CD4-positive, alpha-beta T cell treated with Interleukin-12 subunit alpha and Interleukin-12 subunit beta, for 1 hour (primary cell): ENCODE measurements at regions not wholly inside any gene's neighbourhood (a gene's known extent, or its start where the extent isn't known, plus 50 kb on each side); places are given as distances from the start of the nearest gene placed in this dataset.
"Not testable (repeated sequence)": the region's sequence is repeated elsewhere in the genome, so short reads cannot be mapped to it uniquely, and the experiment has no call there.

ENCODE experiments used
- DNase-seq: peaks from one replicate; pipeline ENCODE4 v3.0.0-alpha.2; 2020

DNA sequence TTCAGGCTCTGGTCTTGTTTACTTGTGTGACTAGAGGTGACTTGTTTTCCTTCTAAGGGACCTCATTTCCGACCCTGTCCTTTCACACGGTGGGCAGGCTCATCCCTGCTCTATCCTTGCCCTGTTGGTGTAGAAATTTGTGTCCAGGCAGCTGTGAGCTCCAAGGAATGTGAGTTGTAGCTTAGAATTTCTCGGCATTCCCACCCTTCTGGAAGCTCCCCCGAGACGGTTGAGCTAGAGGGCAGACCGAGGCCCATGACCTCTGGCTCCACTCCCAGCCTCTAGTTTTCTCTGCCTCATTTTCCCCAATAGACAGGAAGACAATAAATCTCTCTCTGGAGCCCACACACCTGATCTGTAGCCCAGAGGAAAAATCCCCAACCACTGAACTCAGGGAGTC, 100.9 kb downstream of the NAV1 start:
- DNase-seq, result no peak

DNA sequence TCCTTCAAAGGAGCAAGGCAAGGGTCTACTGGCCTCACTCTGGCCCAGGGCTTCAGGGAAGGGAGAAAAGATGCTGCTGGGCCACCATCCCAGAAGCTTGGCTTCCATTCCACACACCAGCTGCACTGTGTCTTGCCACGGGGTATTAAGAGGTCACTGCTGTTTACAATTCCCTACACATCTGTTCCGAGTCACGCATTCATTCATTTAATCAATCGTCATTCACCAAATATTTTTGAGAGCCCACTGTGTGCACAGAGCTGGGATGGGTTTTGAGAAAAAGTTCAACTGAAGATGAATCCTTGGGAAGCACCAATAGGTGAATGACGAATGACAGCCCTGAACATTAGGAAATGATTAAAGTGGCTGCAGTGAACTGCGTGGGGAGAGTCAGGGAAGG, 101.7 kb downstream of the NAV1 start:
- DNase-seq, result no peak

DNA sequence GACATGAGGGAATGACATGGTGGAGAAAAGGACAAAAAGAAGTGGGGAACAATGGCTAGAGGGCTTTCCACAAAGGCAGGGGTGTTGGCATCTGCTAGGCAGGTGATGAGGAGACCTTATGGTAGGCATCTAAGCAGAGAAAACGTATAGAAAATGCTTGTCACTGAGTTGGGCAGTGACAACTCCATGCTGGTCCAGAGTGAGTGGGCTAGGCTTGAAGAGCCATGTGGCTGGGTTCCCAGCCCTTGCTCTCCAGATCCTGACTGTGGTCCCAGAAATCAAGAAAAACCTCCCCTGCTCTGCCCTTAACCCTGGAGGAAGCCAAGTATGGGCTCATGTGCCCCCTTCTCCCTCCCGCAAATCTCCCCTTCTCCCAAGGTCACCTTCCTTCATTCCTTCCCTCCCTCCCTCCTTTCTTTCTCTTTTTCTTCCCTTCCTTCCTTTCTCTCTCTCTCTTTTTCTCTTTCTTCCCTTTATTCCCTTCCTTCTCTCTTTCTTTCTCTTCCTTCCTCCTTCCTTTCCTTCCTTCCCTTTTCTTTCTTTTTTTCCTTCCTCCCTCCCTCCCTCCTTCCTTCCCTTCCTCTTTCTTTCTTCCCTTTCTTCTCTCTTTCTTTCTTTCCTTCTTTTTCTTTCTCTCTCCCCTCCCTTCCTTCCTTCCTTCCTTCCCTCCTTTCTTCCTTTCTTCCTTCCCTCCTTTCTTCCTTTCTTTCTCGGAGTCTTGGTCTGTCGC, 102.8 kb downstream of the NAV1 start:
- DNase-seq, result no peak

DNA sequence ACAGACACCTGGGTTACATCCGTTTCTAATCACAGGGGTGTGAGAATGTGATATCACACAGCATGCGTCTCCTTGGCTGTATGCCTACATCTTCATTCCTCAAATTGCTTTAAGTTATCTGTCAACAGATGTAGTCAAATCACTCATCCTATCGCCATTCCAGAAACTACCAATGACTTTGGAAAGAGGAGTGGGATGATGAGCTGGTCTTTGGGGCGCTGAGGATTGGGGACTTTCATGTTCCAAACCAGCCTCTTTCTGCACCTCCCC, 104.8 kb downstream of the NAV1 start:
- no peak for DNase-seq

DNA sequence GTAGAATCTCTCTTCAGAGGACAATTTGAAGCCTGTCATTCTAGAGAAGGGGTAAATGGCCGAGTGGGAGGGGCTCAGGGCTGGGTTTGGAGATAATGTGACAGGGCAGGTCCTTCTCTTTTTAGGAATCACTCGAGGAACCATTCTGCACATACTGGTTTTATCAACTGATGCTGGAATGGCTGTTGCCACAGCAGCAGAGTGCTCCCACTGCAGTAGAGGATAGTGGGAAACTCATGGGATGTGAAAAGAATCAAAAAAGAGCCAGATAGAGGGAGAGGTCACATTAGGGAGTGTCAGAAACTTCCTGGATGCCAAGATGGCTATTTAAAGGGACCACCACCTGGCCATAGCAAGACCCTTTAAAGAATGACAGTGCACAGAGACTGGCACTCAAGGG, 105.3 kb downstream of the NAV1 start:
- no peak for DNase-seq

DNA sequence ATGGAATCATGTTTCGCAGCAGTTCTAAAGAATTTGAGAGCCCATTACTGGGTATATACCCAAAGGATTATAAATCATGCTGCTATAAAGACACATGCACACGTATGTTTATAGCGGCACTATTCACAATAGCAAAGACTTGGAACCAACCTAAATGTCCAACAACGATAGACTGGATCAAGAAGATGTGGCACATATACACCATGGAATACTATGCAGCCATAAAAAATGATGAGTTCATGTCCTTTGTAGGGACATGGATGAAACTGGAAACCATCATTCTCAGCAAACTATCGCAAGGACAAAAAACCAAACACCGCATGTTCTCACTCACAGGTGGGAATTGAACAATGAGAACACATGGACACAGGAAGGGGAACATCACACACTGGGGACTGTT, 106.1 kb downstream of the NAV1 start:
- not testable (repeated sequence) for DNase-seq

DNA sequence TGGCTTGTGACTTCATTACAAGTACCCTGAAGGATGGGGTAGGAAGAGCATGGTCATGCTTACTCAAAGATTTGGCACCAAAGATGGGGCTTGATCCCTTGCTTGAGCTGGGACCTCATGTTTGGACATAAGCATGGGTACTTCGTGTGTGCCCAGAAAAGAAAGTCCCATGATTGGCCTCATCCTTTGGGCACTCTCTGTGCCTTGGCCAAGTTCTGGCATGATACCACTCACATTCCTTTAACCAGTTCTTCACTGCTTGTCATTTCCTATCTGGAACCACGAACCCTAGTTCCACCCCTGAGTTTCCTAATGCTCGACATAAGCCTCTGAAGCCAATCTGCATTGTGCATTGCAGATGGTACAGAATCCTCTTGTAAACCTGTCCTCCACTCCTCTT, 107.0 kb downstream of the NAV1 start:
- no peak for DNase-seq

DNA sequence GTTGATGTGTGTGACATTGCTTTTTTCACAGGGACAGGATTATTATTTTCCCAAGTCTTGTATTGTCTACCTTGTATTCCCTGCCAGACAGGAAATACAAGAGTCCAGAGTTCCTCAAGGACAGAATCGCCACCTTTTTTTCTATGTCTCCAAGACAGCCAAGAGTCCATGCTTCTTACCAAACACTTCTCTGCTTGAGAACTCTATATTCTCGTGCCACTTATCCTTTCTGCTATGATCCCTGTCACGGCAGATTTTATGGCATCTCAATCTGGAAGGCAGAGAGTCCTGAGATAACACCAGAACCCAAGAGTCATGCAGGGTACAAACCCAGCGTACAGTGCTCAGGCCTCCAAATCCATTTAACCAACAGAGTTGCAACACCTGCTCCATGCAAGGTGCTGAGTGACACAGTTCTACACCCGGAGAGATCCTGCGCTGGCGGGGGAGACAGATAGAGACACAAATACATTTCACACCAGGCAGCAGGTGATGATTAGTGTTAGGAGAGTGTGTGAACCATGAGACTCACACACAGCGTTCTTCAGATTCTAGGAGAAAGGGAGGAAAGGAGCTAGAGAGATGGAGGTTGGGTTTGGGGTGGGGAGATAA, 107.6 kb downstream of the NAV1 start:
- no peak for DNase-seq

DNA sequence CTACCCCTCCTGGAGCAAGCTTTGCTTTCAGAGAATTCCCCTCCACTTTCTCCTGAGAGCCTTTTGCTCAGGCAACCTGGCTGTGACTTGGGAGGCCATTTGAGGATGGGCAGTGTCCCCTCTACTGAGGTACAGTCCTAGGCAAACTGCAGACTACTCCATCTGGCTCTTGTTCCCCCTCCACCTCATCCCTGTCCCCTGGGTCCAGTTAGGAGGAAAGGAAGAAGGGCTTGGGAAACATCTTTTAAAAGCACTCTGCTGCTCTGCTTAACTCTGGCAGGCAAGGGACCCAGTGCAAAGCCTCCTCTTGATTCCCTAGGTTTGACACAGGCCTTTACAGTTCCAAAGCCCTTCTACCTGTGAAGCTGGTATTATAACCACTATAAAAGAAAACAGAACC, 108.2 kb downstream of the NAV1 start:
- DNase-seq, result no peak

DNA sequence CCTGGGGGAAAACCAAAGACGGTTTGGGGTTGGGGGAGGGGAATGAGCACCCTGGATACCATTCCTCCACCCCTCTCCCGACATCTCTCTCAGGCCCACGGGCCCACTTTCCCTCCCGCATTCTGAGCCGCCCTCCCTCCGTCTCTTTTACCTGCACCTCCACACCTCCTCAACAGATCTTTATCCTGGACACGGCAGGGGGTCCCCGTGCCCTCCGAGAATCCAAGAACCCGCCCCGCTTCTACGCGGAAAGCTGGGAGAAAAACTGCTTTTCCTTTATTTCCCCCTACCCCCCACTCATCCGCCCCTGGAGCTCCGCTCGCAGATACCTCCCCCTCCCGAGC, 108.8 kb downstream of the NAV1 start:
- DNase-seq, result no peak

DNA sequence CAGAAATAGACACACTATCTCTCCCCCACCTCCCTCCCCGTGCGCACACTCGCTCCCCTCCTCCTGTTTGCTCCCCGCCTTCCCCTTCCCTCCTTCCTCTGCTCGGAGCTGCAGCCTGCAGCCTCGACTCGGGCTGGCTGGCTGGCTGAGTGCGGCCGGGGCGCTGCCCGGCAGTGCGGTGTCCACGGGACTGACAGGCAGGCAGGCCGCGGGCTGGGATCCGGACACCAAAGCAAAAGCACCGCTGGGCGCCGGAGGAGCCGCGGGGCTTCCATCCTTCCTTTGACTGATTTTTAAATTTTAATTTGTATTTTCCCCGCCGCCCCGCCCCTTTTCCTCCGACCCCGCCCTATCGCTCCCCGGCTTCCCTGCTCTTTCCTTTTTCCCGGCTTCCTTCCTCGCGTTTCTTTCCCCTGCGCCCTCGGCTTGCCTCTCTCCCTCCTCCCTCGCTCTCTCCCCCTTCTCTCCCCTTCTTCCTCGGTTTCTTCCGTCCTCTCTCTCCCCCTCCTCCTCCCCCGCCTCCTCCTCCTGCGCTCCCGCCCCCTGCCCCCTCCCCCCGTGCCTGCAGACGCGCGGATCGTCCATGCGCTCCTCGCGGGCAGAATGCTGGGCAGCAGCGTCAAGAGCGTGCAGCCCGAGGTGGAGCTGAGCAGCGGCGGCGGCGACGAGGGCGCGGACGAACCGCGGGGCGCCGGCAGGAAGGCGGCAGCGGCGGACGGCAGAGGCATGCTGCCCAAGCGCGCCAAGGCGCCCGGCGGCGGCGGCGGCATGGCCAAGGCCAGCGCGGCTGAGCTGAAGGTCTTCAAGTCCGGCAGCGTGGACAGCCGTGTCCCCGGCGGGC, 109.4 kb downstream of the NAV1 start:
- DNase-seq, result no peak

DNA sequence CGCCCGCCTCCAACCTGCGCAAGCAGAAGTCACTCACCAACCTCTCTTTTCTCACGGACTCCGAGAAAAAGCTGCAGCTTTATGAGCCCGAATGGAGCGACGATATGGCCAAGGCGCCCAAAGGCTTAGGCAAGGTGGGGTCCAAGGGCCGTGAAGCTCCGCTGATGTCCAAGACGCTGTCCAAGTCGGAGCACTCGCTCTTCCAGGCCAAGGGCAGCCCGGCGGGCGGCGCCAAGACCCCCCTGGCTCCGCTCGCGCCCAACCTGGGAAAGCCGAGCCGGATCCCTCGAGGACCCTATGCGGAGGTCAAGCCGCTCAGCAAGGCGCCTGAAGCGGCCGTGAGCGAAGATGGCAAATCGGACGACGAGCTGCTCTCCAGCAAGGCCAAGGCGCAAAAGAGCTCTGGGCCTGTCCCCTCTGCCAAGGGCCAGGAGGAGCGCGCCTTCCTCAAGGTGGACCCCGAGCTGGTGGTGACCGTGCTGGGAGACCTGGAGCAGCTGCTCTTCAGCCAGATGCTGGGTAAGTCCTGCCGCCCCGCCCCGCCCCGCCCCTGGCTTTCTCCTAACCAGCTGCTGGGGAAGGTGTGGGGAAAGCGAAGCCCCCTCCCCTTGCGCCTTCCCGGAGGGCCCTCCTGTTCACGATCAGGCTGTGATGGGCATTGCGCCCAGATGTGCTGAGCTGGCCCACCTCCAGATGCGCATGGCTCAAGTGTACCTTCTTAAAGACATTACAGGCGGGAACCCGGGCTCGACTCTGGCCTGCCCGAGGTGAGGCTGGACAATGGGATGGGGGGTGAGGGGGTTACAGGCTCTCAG, 110.2 kb downstream of the NAV1 start:
- no peak for DNase-seq

DNA sequence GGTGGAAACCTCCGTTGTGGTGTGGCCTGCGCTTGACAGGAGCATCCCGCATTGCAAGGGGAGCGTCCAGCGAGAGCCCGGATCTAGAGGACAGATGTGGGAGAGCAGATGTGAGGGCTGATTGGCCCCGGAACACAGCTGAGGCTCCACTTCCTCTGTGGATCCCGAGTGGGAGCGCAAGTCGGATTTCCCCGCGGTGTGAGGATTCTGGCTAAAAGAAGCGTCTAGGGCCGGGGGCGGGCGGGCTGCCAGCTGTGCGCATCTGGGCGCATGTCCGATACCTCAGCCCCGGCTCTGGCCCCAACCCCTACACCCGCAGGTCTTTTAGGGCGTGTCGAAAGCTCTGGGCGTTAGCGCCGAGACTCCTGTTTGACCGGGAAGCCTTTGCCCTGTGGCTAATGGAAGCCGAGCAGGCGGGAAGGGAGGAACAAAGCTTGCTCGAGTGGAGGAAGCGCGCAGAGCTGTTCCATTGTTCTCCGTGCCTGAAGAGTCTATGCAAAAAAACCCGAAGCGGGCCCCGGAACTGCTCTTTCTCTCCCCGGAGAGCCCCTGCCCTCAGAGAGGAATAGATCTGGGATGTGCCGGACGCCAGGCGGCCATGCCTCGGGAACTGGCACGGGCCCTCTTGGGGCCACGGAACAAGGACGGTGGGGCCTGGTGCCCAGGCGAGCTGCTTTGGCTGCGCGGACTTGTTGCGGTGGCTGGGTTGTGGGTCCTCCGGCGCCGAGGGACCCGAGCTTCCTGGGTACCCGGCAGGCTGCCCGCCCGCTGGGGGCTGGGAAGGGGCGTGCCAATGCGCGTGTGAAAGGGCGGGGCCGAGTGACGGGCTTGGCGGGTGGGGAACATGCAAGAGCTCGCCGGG, 111.1 kb downstream of the NAV1 start:
- DNase-seq, result no peak

DNA sequence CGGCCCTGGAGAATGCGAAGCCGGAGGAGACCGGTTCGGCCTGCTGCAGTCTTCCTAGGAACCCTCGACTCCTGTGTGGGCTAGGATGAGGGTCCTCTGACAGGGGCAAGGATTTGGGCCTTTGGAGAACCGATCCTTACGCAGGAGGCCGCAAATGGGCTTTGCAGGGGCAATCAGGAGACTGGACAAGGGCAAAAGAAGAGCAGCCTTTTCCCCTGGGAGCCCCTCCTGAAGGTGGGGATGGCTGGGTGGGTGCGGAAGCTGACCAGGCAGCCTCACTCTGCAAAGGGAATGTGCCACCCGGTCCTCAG, 111.7 kb downstream of the NAV1 start:
- no peak for DNase-seq

DNA sequence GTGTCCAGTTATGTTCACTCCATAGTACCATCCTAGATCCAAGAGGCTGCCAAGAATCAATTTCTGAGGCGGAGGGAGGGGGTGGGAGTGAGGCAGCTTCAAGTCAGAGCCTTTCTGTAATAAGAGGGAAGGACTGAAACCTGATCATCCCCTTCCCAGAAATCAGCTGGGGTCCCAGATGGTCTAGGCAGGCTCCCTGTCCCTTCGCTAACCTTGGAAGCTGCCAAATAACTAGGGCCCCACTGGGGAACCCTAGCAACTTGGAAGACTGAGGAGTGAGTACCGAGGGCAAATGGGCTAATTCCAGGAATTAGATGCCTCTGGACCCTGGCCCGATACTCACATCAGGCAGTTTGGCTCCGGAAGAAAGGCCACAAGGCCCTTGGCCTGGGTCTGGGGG, 113.3 kb downstream of the NAV1 start:
- DNase-seq, result no peak

DNA sequence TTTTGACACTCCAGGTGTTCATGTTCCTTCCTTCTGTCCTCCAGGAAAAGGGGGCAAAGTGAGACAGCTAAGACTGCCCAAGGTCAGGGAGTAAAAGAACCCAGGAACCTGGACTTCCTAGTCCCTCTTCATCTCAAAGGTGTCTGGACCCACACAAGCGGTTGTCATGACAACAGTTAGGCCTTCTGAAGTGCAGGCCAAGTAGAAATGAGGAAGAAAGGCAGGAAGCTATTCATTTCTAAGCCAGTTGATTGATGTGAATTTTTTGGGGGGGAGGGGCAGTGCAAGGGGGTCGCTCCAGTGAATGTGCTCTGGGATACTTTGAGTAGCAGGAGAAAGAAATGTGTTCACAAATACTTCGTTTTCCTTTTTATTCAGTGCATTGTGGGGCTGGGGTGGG, 114.3 kb downstream of the NAV1 start:
- DNase-seq, result no peak

DNA sequence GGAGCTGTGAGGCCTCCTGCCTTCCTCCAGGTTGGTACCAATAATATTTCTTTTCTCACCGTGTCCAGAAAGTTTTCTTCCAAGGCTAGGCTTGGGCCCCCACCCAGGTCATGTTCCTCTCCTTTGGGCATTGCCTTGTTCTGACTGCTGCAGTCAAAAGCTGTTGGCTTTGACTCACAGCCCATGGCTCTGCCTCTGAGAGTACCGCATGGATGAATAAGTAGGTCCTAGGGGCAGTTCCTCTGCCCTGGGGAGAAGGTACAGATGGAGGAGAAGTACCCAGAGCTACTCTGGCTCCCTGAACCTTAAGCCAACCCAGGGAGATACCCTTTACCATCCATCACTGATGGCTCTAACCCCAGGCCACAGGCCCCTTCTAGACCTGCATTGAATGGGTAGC, 115.0 kb downstream of the NAV1 start:
- DNase-seq, result no peak

DNA sequence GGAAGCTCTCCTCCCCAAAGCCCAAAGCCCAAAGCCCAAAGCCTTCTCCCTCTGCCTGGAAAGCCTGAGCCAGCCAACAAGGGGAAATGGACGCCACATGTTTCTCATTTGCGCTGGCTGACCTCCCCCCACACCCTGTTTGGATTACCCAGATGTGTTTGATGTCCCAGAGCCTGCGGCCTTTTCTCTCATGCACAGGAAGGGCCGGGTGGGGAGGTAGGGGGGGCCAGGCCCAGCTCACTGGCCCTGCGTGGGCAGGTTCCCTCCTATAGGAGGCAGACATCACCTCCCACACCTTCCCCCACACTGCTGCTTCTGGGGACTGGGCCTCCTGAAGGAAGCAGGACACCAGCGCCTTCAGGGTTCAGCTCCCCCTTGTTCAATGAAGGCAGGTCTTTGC, 116.3 kb downstream of the NAV1 start:
- no peak for DNase-seq

DNA sequence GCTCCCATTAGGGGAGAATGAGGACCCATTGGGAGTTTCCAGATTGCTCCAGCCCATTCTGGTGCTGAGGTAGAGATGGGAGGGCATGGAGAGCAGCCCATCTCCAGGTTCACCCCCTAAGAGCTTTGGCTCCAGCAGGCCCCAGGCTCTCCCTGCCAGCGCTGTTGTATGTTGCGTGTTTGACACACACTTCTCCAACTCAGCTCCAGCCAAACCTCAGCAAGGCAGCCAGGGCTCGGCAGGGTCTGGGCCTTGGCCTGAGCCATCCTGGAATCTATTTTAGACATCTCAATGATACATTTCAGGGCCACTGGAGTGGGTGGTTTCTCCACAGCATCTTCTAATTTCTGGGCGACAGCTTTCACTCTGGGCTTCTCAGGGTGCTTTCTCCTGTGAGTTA, 117.0 kb downstream of the NAV1 start:
- no peak for DNase-seq

DNA sequence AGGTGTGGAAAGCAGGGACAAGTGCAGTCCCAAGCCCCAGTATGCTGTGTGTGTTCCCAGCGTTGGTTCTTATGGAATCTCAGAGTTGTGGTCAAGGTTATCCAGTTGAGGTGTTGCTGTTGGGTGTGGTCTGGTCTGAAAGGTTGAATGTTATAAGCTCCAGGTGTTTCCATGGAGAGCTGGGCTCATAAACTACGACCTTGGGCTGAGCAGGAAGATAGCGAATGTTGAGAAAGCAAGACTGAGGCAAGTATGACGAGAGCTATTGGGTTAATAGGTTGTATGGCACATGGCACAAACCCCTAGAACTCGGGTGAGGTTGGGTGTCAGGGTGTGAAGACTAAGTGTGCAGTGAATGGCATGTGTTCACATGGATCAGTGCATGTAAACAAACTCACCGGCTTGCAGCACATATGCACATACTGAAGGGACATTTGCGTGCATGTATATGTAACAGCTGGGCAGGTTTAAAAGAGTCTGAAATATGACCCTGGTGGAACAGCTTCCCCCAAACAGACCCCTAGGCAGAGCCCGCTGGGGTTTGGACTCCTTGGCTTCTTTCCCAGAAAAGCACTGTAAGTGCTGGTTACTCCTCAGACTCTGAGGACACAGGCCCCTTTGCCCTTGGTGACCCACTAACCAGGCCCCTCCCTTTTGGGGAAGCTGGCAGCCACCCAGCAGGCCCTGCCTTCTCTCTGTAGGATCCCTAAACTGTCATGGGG, 117.5 kb downstream of the NAV1 start:
- DNase-seq, result no peak

DNA sequence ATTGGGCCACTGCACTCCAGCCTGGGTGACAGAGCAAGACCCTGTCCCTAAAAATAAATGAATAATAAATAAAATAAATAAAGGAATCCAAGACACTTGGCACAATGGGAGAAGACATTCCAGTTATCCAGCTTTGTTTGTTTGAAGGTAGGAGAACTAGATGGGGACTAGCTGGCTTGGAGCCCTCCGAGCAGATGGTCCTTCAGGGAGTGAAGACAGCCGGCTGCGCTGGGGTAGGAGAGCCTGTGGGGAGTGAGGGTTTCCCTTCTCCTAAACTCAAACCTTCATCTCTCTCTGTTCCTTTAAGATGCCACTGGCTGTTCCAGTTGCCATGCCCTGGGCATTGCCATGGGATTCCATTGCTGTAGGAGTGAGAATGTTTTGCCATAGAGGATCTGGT, 120.6 kb downstream of the NAV1 start:
- DNase-seq, result no peak
